IMR-90 (cell line): ENCODE measurements at regions not wholly inside any gene's neighbourhood (a gene's known extent, or its start where the extent isn't known, plus 50 kb on each side); places are given as distances from the start of the nearest gene placed in this dataset.
A peak's percentile ranks its signal among the peaks of the same experiment; 100 is the strongest.

Source experiments
- ATAC-seq: fragments of 200-7000 bp; cut with Tn5 transposase; 2 replicates; pipeline ENCODE4 v1.9.1; 2020; ENCODE audit warnings: low read depth, mild to moderate bottlenecking, moderate library complexity
- BruUV-seq: library from RNA; stranded (reverse); fragments of 400-500 nt; replicated peaks from 2 replicates; lab custom pipeline; 2021; lab: Mats Ljungman, UMichigan
- CTCF ChIA-PET: fragments of 300-600 bp; formaldehyde crosslinking; extraction: SDS; loops from one replicate; lab custom pipeline; 2021; ENCODE audit warnings: antibody characterized with exemption; lab: Yijun Ruan, JAX
- POLR2A ChIA-PET: fragments of 300-600 bp; sonication (Branson Sonifier 250); formaldehyde crosslinking; loops from one replicate; lab custom pipeline; 2022; ENCODE audit warnings: antibody characterized with exemption; ENCODE audit not compliant: unreplicated experiment; lab: Charles Lee
- DNase-seq: peaks from one replicate; pipeline ENCODE4 v3.0.0; 2013
- H2AFZ ChIP-seq: replicated peaks from 2 replicates; pipeline ENCODE3; 2013; ENCODE audit warnings: low read length, mild to moderate bottlenecking; ENCODE audit not compliant: poor library complexity
- H2AK5ac ChIP-seq: 2 replicates; pipeline ENCODE4 v1.6.1; 2013; ENCODE audit warnings: low read depth, low read length, inconsistent platforms
- H2AK9ac ChIP-seq: replicated peaks from 2 replicates; pipeline ENCODE3; 2013; ENCODE audit warnings: mild to moderate bottlenecking, low read depth, low read length, moderate library complexity; ENCODE audit not compliant: poor library complexity
- H2BK120ac ChIP-seq: 2 replicates; pipeline ENCODE4 v1.6.1; 2013; ENCODE audit warnings: low read depth, low read length, inconsistent platforms
- H2BK15ac ChIP-seq: 3 replicates; pipeline ENCODE4 v1.6.1; 2013; ENCODE audit warnings: low read depth, low read length, inconsistent platforms
- H2BK20ac ChIP-seq: 2 replicates; pipeline ENCODE4 v1.6.1; 2013; ENCODE audit warnings: low read depth, mild to moderate bottlenecking, inconsistent platforms, low read length, moderate library complexity
- H2BK5ac ChIP-seq: 2 replicates; pipeline ENCODE4 v1.6.1; 2013; ENCODE audit warnings: mild to moderate bottlenecking, low read depth, low read length, inconsistent platforms; ENCODE audit not compliant: poor library complexity, severe bottlenecking
- H3K14ac ChIP-seq: replicated peaks from 2 replicates; pipeline ENCODE4 v1.6.1; 2013; ENCODE audit warnings: low read depth, low read length, inconsistent platforms
- H3K18ac ChIP-seq: 2 replicates; pipeline ENCODE4 v1.6.1; 2013; ENCODE audit warnings: low read depth, low read length, control low read depth
- H3K23ac ChIP-seq: 2 replicates; pipeline ENCODE4 v1.6.1; 2013; ENCODE audit warnings: low read depth, low read length, inconsistent platforms
- H3K27ac ChIP-seq: 2 replicates; pipeline ENCODE4 v1.5.1; 2013; ENCODE audit warnings: mild to moderate bottlenecking, control low read depth, low read length; ENCODE audit not compliant: insufficient read depth
- H3K27me3 ChIP-seq: 2 replicates; pipeline ENCODE4 v1.6.1; 2013; ENCODE audit warnings: low read length; ENCODE audit not compliant: control insufficient read depth, insufficient read depth
- H3K36me3 ChIP-seq: 2 replicates; pipeline ENCODE4 v1.6.1; 2013; ENCODE audit warnings: low read length, mixed read lengths; ENCODE audit not compliant: control insufficient read depth, insufficient read depth
- H3K4ac ChIP-seq: 2 replicates; pipeline ENCODE4 v1.6.1; 2013; ENCODE audit warnings: low read depth, low read length, inconsistent platforms
- H3K4me1 ChIP-seq: 2 replicates; pipeline ENCODE4 v1.6.1; 2013; ENCODE audit warnings: low read length, mixed read lengths; ENCODE audit not compliant: control insufficient read depth, insufficient read depth
- H3K4me2 ChIP-seq: 2 replicates; pipeline ENCODE4 v1.6.1; 2013; ENCODE audit warnings: low read depth, mild to moderate bottlenecking, control low read depth, low read length, moderate library complexity
- H3K4me3 ChIP-seq: 2 replicates; pipeline ENCODE4 v1.5.1; 2013; ENCODE audit warnings: low read depth, mild to moderate bottlenecking, control low read depth, low read length, moderate library complexity; ENCODE audit not compliant: insufficient read depth
- H3K56ac ChIP-seq: 2 replicates; pipeline ENCODE4 v1.6.1; 2013; ENCODE audit warnings: low read length, inconsistent platforms; ENCODE audit not compliant: insufficient read depth; ENCODE audit errors: extremely low read depth
- H3K79me1 ChIP-seq, 2 experiments: 2 replicates each; pipeline ENCODE4 v1.6.1; 2013; ENCODE audit warnings: low read length in 2 of 2, inconsistent platforms in 1 of 2, low read depth in 1 of 2
- H3K9ac ChIP-seq: 2 replicates; pipeline ENCODE4 v1.6.1; 2013; ENCODE audit warnings: low read depth, low read length, control low read depth
- H3K9me1 ChIP-seq: 2 replicates; pipeline ENCODE4 v1.6.1; 2013; ENCODE audit warnings: low read length, inconsistent platforms; ENCODE audit not compliant: insufficient read depth
- H3K9me3 ChIP-seq: 2 replicates; pipeline ENCODE4 v1.6.1; 2013; ENCODE audit warnings: low read length; ENCODE audit not compliant: control insufficient read depth, insufficient read depth
- H4K20me1 ChIP-seq: 2 replicates; pipeline ENCODE4 v1.6.1; 2013; ENCODE audit warnings: low read length, inconsistent platforms; ENCODE audit not compliant: insufficient read depth
- H4K5ac ChIP-seq: 2 replicates; pipeline ENCODE4 v1.6.1; 2013; ENCODE audit warnings: mild to moderate bottlenecking, low read depth, low read length, control low read depth
- H4K8ac ChIP-seq, 2 experiments: 2 replicates each; pipeline ENCODE4 v1.6.1; 2013; ENCODE audit warnings: low read depth in 2 of 2, low read length in 2 of 2, control low read depth in 1 of 2, inconsistent platforms in 1 of 2
- H4K91ac ChIP-seq: 2 replicates; pipeline ENCODE4 v1.6.1; 2013; ENCODE audit warnings: low read depth, low read length, inconsistent platforms; ENCODE audit not compliant: insufficient read depth
- CHD1 ChIP-seq: IDR thresholded peaks from 2 replicates; pipeline ENCODE4 v1.6.1; 2012; ENCODE audit warnings: low read depth, low read length, improper control_type of control experiment
- RAD21 ChIP-seq: IDR thresholded peaks from 2 replicates; pipeline ENCODE4 v1.6.1; 2012; ENCODE audit warnings: low read length, improper control_type of control experiment
- WGBS, 2 experiments: methylation state at CpG; one replicate each; pipeline versions ENCODE4 v1.1.5 to v1.1.7; 2013; ENCODE audit warnings: missing lambda C conversion rate in 2 of 2; ENCODE audit not compliant: insufficient read length in 1 of 2; ENCODE audit errors: extremely low coverage in 2 of 2; 5-methylcytosine and 5-hydroxymethylcytosine counted together
- dilution Hi-C: fragments of 300-500 bp; cut with HindIII; formaldehyde crosslinking; loops from one replicate; pipeline ENCODE4 v1.14.3; 2018; ENCODE audit warnings: low sequenced_read_pairs; ENCODE audit not compliant: unreplicated experiment
- in situ Hi-C: fragments of 300-500 bp; cut with MboI; formaldehyde crosslinking; loops from 3 replicates; pipeline ENCODE4 v1.14.3; 2019; ENCODE audit warnings: low sequenced_read_pairs, inconsistent platforms, mixed read lengths
- intact Hi-C: fragments of 100-400 bp; cut with micrococcal nuclease; formaldehyde crosslinking; loops from 2 replicates; pipeline ENCODE4 v1.10.0; 2022

DNA sequence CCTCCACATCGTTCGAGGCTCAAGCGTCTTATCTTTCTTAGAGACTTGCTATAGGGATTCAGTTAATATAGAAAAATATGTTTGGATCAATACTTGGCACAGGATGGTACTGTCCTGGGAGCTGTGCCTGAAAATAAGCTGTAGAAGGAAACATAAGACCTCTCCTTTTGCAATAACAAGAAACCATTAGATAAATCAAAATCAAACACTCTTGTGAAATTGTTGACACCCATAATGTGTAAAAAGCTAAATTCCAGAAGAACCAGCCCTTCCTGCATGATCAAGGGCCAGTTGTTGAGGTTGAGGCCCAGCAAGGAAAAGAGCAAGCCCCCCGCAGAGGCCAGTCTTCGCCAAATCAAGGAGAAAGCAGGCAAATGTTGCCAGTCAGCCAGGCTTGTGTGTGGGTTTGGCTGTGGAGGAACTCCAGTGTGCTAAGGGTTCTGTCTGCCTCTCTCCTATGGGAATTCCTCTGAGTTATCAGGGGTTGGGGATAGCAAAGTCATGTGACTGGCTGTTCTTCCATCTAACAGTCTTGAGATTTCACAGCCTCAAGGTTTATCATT is 185.7 kb downstream of the ACKR3 start:
- Histone ChIP-seq H2BK15ac (no peak overlapping the region), H2AFZ (peak overlapping the region; percentile 3), H3K56ac (no peak overlapping the region), H3K36me3 (no peaks in the 10 kb centered on the region), H3K4ac (no peak overlapping the region), H2BK120ac (no peak overlapping the region), H4K8ac (no peak overlapping the region), H3K23ac (no peak overlapping the region), H3K4me2 (no peak overlapping the region), H2BK5ac (no peak overlapping the region), H3K4me3 (no peak overlapping the region), H2AK9ac (no peak overlapping the region), H3K79me1 (no peaks in the 10 kb centered on the region), H3K27me3 (peaks cover 35% of the 10 kb centered on the region), H4K20me1 (no peaks in the 10 kb centered on the region), H2AK5ac (no peak overlapping the region), H3K9me1 (no peaks in the 10 kb centered on the region), H3K18ac (no peak overlapping the region), H2BK20ac (no peak overlapping the region), H3K4me1 (no peaks in the 10 kb centered on the region), H3K9ac (no peak overlapping the region), H3K9me3 (no peaks in the 10 kb centered on the region; the same call in 1 of the 2 replicates), H4K91ac (no peak overlapping the region), H3K27ac (no peak overlapping the region), H4K5ac (no peak overlapping the region), H3K14ac (no peak overlapping the region)
- no peak for ATAC-seq
- DNase-seq, result no peak
- WGBS, 2 experiments, result no CpG with 5 or more reads among the region's 5 CpGs
- ChIA-PET POLR2A (no interaction called here), CTCF (interaction anchor here (1.0 kb wide), 1 partner anchor 113 kb away, joined by 3 read pairs; no protein-coding TSS in a partner anchor)
- TF ChIP-seq RAD21, result no peak
- no peak for TF ChIP-seq CHD1
- in situ Hi-C loops, result no loop called here
- no TSS peak for BruUV-seq
- intact Hi-C loops, result no loop called here
- dilution Hi-C loops, result no loop called here
